Urothelium cell line (cell line): ENCODE measurements at regions not wholly inside any gene's neighbourhood (a gene's known extent, or its start where the extent isn't known, plus 50 kb on each side); places are given as distances from the start of the nearest gene placed in this dataset.
A peak's percentile ranks its signal among the peaks of the same experiment; 100 is the strongest.

Experiments used
- DNase-seq: peaks from one replicate; pipeline ENCODE4 v3.0.0; 2011; ENCODE audit warnings: low spot score, mixed read lengths
- FAIRE-seq: peaks from 2 replicates; lab custom pipeline; 2011; peaks lifted over from hg19 to GRCh38; lab: Jason Lieb, UNC

GRCh38 chr12:116454950-116455447, 104.2 kb upstream of the MAP1LC3B2 start:
- DNase-seq (peak; percentile 79), FAIRE-seq (peak; percentile 87)

GRCh38 chr12:116455540-116456329, 103.4 kb upstream of the MAP1LC3B2 start:
- FAIRE-seq = no peak
- peak; percentile 77 for DNase-seq

GRCh38 chr12:116456330-116457082, 102.7 kb upstream of the MAP1LC3B2 start:
- FAIRE-seq = no peak

GRCh38 chr12:116458492-116458891, 100.7 kb upstream of the MAP1LC3B2 start:
- DNase-seq (no peak), FAIRE-seq (no peak)

More at GRCh38 chr12:116456330-116457082, 102.7 kb upstream of the MAP1LC3B2 start:
- DNase-seq = no peak

GRCh38 chr12:116459011-116459875, 99.9 kb upstream of the MAP1LC3B2 start:
- no peak for DNase-seq
- FAIRE-seq = peak; percentile 46

- FAIRE-seq (no peak), DNase-seq (no peak)
These were observed 99.1 kb upstream of the MAP1LC3B2 start for GRCh38 chr12:116459916-116460663.

GRCh38 chr12:116461060-116461459, 98.1 kb upstream of the MAP1LC3B2 start:
- no peak for FAIRE-seq
- no peak for DNase-seq

GRCh38 chr12:116463366-116463765, 95.8 kb upstream of the MAP1LC3B2 start:
- DNase-seq (no peak), FAIRE-seq (no peak)

- DNase-seq (no peak), FAIRE-seq (no peak)
These were observed 93.8 kb upstream of the MAP1LC3B2 start for GRCh38 chr12:116465407-116465806.

GRCh38 chr12:116465856-116466255, 93.3 kb upstream of the MAP1LC3B2 start:
- FAIRE-seq = no peak
- no peak for DNase-seq

- DNase-seq = peak; percentile 25
These were observed 92.6 kb upstream of the MAP1LC3B2 start for GRCh38 chr12:116466536-116466935.

GRCh38 chr12:116469344-116469743, 89.8 kb upstream of the MAP1LC3B2 start:
- DNase-seq (no peak), FAIRE-seq (no peak)

More at GRCh38 chr12:116466536-116466935, 92.6 kb upstream of the MAP1LC3B2 start:
- no peak for FAIRE-seq

GRCh38 chr12:116471544-116471943, 87.6 kb upstream of the MAP1LC3B2 start:
- FAIRE-seq = no peak
- DNase-seq = no peak

GRCh38 chr12:116472193-116472592, 87.0 kb upstream of the MAP1LC3B2 start:
- DNase-seq (no peak), FAIRE-seq (no peak)

GRCh38 chr12:116473416-116473815, 85.8 kb upstream of the MAP1LC3B2 start:
- FAIRE-seq (no peak), DNase-seq (no peak)

GRCh38 chr12:116474331-116474730, 84.8 kb upstream of the MAP1LC3B2 start:
- DNase-seq (no peak), FAIRE-seq (no peak)

GRCh38 chr12:116474899-116475298, 84.3 kb upstream of the MAP1LC3B2 start:
- DNase-seq (no peak), FAIRE-seq (no peak)

- no peak for FAIRE-seq
These were observed 82.9 kb upstream of the MAP1LC3B2 start for GRCh38 chr12:116476227-116476822.

GRCh38 chr12:116478243-116478773, 80.9 kb upstream of the MAP1LC3B2 start:
- no peak for DNase-seq
- FAIRE-seq = no peak

More at GRCh38 chr12:116476227-116476822, 82.9 kb upstream of the MAP1LC3B2 start:
- DNase-seq = no peak
